ENCODE measurements at regions not wholly inside any gene's neighbourhood (a gene's known extent, or its start where the extent isn't known, plus 50 kb on each side); places are given as distances from the start of the nearest gene placed in this dataset.

DNA sequence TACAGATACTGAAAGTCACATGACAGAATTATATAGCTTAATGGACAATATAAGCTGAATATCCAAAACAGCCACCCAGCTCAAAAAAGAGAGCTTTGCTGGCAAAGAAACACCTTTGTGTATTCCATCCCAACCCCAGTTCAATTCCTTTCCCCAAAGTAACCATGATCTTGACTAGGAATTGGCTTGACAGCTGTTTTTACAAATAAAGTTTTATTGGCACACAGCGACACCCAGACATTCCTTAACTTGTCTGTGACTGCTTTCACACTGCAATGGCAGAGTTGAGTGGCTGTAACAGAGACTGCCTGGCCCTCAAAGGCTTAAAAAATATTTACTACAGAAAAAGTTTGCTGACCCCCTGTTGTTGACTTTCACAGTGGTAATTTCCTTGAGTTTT lies 264.0 kb upstream of the TSHZ2 start:
- DNase-seq, result no peak

DNA sequence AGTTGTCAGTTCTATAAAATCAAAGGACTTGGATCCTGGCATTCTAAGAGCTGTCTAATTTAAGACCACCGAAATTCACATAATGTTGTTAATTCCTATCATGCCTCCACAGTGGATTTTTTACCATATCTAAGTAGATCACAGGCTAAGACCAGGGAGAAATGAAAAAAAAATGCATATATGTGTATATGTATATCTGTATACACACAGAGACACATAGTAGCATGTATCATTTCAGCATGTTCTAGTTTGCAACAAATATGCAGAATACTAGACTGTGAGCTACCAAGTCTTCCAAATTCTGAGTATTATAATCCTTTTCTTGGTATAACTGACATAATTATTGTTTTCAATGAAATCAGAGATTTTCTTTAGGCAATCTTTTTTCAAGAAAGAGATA lies 267.6 kb upstream of the TSHZ2 start:
- no peak for DNase-seq

GRCh38 chr20:52688345-52688744 lies 283.8 kb upstream of the TSHZ2 start:
- DNase-seq, result no peak

DNA sequence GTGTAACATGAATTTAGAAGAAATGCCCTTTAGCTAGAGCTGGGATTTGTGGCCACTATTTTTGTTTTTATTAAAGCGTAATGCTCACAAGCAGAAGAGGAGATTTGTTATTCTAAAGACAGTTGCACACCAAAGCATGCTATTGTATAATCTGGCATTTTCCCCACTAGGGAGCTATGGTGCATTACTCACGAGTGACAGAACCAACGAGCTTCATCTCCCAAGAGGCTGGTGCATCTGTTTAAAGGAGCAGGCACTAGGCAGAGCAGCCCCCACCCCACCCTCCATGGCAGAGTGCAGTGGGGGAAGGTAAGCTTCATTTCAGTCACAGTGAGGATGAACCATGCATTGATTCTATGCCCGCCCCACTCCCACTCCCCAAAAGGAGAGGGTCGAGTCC lies 287.3 kb upstream of the TSHZ2 start:
- DNase-seq, result no peak

- no peak for DNase-seq
These were observed 288.0 kb upstream of the TSHZ2 start for GRCh38 chr20:52684176-52684575.

- DNase-seq, result peak; percentile 58
These were observed 288.4 kb upstream of the TSHZ2 start for GRCh38 chr20:52683761-52684160.

DNA sequence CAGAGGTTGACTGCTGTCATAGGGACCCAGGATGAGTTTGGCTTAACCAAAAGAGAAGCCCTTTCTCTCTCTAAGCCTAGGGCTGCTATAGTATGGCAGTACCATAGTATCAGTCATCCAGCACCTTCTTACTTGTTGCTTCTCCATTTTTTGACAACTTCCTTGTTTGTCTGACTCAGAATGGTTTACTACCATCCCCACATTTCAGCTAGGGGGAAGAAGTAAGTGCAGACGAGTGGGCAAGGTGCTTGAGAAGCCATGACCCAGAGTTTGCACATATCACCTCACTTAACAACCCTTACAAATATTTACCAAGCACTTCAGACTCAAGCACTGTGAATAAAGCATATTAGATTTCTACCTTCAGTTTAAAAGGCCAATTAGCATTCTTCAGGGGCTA lies 289.9 kb upstream of the TSHZ2 start:
- peak; percentile 32 for DNase-seq

GRCh38 chr20:52681288-52681687 lies 290.9 kb upstream of the TSHZ2 start:
- no peak for DNase-seq

- DNase-seq, result no peak
These were observed 294.9 kb upstream of the TSHZ2 start for GRCh38 chr20:52677216-52677615.

DNA sequence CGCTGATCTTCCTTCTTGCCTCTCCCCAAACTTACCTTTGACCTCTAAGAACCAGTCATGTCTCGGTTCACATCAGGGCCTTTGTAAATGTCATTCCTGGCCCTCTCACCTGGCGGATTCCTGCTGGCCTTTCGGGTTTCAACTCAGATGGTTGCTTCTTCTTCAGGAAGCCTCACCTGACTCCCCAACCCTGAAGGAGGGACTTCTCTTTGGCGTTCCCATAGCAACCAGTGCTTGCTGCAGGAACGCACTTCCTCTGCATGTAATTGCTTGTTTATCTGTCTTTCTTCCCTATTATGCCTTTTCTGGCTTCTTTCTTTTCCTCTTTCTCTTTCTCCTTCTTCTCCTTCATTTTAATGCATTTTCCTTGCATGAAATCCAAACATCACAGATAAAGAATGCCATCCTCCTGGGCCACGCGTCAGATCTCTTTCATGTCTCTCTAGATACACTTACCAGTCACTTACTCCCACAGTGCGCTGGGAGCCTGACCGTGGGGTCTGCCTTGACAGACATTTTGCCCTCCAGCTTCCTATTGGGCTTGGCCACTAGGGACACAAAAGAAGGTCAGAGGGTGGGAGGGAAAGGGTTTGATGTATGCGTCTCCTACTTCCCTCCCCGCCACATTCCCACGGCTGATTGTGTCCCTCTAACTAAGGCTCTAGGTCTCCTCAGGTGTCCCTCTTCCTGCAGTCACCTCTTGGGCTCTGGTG lies 295.7 kb upstream of the TSHZ2 start:
- DNase-seq, result no peak

DNA sequence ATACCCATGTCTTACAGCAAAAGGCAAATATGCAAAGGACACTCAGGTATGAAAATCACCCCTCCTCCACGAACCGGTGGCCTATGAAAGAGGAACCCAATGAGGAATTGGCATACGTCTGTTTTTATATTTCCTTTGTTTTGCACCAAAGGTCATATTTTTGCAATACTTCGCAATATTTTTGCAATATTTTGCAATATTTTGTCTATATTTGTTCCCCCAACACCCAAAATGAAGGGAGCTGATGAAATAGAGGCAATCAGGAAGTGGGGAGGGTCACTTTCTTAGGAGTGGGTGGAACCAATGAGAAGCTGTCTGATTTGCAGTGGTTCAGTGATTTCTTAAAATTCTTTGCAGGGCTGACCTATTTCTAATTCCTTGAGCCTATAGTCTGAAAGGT lies 296.8 kb upstream of the TSHZ2 start:
- no peak for DNase-seq

- DNase-seq, result no peak
These were observed 303.5 kb upstream of the TSHZ2 start for GRCh38 chr20:52668626-52669025.

GRCh38 chr20:52667358-52667757 lies 304.8 kb upstream of the TSHZ2 start:
- DNase-seq, result no peak

DNA sequence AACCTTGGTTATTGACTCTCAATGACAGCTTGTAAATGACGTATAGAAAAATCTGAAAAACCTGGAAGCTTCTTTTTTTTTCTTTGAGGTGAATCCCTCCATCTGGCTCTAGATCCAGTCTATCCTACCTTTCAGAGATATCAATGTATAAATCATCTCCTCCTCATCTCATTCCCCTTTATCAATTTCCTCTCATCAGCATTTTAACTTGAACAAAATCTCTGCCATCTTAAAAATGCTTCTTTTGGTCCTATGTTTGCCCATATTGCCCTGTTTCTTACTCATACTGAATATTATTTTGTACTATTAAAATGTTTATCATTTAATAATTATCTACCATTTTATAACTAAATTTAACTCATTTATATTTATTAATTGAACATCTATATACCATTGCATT lies 306.7 kb upstream of the TSHZ2 start:
- DNase-seq, result no peak

GRCh38 chr20:52655395-52655794 lies 316.8 kb upstream of the TSHZ2 start:
- DNase-seq, result no peak

- DNase-seq, result no peak
These were observed 317.6 kb upstream of the TSHZ2 start for GRCh38 chr20:52654567-52654966.

- DNase-seq, result no peak
These were observed 319.9 kb upstream of the TSHZ2 start for GRCh38 chr20:52652271-52652670.

DNA sequence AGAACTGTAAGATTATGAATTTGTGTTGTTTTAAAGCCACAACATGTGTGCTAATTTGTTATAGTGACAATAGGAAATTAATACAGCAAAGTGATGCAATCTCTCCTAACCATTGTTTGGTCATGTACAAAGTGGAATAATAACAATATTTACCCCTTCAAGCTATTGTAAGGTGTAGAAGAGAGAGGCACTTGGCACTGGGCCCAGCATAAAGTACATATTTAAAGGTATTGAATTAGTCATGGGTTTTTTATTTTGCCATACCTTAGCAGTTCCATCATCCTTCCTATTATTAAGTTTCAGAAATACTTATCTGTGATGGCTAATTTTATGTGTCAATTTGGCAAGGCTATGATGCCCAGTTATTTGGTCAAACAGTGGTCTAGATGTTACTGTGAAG lies 322.4 kb upstream of the TSHZ2 start:
- DNase-seq, result no peak

DNA sequence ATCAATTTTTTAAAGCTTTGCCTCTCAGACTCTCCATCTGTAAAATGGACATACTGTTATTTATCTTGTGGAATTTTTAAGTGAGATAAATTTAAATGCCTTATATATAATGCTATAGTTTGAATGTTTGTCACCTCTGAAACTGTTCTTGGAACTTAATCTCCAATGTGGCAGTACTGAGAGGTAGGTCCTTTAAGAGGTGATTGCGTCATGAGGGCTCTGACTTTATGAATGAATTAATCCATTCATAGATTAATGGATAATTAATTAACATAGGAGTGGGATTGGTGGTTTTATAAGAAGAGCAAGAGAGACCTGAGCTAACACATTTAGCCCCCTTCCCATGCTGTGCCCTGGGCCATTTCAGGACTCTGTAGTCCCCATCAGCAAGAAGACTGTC lies 326.3 kb upstream of the TSHZ2 start:
- no peak for DNase-seq

DNA sequence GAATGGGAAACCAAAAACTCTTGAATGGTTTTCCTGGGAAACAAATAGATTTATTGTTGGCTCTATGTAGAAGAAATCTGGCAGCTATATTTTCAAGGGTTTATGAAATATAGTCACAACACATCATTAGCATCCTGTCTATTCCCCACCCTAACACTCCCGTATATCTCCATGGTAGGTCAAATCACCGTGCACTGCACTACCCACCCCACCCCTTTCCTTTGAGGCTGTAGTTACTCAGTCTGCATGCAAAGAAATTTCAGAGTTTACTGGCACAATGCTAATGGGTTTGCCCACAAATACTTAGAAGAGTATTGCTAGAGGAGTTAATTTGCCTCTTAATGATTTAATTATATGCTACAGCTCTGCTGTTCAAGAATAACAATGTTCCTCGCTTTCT lies 329.1 kb upstream of the TSHZ2 start:
- no peak for DNase-seq

DNA sequence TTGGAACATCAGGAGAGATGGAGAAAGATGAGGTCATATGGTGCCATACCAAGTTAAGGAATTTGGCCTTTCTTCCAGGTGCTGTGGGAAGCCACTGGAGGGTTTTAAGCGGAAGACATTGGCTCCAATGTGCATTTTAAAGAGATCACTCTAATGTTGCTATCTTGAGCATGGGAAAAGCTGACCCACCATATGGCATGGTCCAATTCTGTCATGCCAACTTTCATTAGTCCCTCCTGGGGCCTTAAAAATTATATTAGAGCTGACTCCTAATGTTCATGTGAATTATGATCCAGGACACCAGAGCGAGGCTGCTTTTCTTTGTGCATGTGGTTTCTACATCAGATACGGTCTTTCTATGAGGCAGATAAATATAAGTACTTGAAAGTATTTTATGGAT lies 335.0 kb upstream of the TSHZ2 start:
- no peak for DNase-seq

GRCh38 chr20:52631469-52631868 lies 340.7 kb upstream of the TSHZ2 start:
- no peak for DNase-seq

DNA sequence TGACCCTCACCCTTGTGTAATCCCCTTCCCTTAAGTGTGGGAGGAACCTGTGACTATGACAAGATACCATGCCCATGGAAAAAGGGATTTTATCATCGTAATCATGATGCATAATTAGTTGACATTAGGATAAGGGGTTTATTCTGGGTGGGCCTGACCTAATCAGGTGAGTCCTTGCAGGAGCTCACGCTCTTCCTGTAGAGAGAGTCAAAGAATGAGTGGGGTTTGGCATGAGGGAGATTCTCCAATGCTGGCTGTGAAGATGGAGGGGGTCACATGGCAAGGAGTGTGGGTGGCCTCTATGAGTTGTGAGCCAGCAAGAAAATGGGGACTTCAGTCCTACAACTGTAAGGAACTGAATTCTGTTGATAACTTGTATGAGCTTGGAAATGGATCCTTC lies 342.0 kb upstream of the TSHZ2 start:
- DNase-seq, result no peak

DNA sequence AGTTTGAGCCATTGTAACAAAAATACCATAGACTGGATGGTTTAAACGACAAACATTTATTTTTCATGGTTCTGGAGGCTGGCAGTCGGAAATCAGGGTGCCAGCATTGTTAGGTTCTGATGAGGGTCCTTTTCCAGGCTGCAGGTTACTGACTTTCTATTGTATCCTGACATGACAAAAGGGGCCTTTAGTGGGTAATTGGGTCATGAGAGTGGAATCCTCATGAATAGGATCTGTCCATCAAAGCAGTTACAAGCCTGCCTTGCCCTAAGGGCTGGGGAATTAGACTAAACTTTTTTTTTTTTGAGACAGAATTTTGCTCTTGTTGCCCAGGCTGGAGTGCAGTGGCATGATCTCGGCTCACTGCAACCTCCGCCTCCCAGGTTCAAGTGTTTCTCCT lies 347.9 kb upstream of the TSHZ2 start:
- no peak for DNase-seq

GRCh38 chr20:52622081-52622480 lies 350.1 kb upstream of the TSHZ2 start:
- no peak for DNase-seq

GRCh38 chr20:52621401-52621800 lies 350.8 kb upstream of the TSHZ2 start:
- no peak for DNase-seq
